HL-60/S4 treated with phorbol 12-myristate 13-acetate at 8.2 ng/mL for 4 days and 3 days (cell line): ENCODE measurements at regions not wholly inside any gene's neighbourhood (a gene's known extent, or its start where the extent isn't known, plus 50 kb on each side); places are given as distances from the start of the nearest gene placed in this dataset.
"Not testable (repeated sequence)": the region's sequence is repeated elsewhere in the genome, so short reads cannot be mapped to it uniquely, and the experiment has no call there.

Source experiments
- in situ Hi-C: fragments of 300-500 bp; cut with MboI; formaldehyde crosslinking; loops from 2 replicates; pipeline ENCODE4 v1.15.0; 2022; ENCODE audit warnings: low sequenced_read_pairs

DNA sequence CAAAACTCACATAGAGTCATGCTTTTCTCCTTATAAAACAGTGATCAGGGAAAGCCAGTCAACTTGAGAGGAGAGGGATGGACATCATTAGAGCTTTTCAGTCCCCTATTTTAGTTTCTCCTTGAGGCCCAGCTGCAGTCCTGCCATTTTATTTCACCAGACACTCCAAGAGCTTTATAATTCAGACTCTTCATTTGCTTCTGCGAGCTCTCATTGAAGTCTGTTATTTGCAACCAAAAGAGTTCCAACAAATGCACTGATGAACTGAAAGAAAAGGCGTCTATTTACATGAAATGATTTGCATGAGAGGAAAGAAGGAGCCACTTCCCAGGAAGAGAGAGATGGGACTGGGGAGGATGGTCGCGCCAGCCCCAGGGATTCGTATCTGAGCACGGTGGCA is 86.8 kb downstream of the NDUFA12 start:
- in situ Hi-C loops, result no loop called here

DNA sequence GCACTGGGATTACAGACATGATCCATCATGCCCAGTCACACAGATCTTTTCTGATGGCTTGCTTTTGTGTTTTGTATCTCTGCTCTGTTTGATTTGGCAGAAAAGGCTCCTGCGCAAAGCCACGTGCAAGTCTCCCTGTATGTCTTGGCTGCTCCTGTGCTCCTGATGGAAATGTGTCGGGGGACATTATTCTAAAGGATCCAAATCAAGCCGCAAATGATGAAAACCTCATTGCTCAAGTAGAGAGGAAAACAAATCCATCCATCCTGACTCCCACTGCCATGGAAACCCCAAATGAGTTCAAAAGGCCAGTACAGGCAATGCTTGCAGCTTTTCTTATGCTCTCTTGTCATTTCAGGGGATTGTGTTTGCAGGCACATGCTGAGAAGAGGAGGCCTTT is 93.8 kb downstream of the NDUFA12 start:
- in situ Hi-C loops, result no loop called here

DNA sequence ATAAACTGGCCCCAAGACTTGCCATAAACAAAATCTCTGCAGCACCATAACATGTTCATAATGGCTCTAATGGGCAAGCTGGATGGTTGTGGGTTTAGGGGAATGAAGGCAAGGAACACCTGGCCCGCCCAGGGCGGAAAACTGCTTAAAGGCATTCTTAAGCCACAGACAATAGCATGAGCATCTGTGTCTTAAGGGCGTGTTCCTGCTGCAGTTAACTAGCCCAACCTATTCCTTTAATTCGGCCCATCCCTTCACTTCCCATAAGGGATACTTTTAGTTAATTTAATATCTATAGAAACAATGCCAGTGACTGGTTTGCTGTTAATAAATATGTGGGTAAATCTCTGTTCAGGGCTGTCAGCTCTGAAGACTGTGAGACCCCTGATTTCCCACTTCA is 97.7 kb downstream of the NDUFA12 start:
- in situ Hi-C loops, result not testable (repeated sequence)

DNA sequence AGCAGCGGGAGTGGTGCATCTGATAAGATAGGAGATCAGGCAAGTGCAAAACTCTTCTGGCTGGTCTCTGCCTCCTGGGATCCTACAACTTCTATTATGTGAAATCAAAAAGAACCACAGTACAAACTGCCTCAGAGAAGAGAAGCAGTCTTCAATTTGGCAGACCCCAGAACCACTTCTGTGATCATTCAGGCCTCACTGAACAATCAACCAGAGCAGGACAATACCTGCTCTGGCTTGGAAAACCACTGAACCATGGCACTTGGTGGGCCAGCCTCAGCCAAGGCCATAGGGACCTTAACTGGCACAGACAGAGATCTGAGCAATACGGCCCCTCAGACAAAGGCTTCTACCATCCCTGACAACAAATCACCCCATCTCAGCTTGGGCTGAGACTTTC is 103.0 kb downstream of the NDUFA12 start:
- in situ Hi-C loops, result no loop called here

DNA sequence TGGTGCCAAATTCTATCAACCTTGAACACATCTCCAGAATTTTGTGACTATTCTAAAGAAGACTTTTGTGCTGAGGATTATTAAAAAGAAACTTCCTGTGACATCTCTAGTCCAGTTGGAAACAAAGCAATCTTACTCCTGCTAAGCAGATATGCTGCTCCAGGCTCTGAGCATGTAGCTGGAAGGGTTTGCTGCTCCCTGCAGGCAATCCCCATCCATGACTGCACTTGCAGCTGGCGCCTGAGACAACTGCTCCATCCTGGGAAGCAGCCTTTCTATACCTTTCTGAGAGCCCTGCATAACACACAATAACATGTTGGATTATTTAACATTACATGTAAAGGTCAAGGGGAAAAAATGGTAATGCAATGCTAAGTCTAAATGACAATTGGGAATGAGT is 105.1 kb downstream of the NDUFA12 start:
- in situ Hi-C loops, result no loop called here

DNA sequence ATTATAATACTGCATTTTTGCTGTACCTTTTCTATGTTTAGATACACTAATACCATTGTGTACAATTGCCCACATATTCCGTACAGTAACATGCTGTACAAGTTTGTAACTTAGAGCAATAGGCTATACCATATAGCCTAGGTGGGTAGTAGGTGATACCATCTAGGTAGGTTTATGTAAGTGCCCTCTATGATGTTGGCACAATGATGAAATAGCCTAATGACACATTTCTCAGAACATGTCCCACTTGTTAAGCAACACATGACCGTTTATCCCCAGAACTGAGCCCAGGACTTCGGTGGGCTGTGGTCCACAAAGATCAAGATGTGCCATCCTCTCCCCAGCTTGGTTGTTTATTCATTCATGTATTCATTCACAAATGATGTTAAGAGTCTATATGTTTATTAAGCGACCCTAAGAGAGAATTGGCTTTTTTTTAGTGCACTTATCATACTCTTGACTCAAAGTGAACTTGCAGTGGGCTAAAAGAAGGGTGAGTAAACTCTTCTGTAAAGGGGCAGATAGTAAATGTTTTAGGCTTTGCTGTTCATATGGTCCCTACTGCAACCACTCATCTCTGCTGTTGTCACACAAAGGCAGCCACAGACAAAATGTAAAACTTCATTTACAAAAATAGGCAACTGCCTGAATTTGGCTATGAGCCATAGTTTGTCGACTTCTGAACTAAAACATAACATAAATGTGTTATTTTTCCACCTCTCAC is 110.8 kb downstream of the NDUFA12 start:
- in situ Hi-C loops, result no loop called here

DNA sequence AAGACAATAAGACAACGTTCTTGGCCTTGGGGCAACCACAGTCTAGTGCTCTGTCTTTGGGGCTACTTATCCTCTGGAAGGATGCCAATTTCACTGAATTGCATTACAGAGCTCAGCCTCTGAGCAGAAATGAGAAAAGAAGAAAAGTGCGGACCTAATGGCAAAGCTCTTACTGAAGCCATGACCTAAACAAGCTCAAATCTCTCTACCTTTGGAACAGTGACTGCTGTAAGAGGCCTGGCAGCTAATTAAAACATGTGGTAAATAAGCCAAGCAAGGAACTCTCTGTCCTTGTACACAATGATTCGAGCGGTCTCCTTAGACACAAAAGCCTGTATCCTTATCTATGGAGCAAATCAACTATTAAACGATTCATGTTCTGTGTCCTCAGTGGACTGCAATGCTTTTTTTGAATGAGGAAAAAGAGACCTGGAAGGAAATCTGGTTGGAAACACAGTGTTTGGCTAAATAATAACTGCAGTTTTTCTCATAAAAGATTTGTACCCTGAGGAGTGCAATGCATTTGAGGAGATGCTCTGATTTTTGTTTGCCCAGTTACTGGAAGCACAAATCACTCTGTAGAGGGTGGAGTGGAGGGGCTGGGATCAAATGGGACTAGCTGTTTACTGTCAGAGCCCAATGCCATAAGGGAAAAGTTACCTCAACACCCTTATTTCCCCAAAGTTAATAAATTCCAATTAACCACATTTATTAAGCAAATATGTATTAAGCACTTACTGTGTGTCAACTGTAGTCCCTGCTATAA is 113.9 kb downstream of the NDUFA12 start:
- in situ Hi-C loops, result no loop called here

DNA sequence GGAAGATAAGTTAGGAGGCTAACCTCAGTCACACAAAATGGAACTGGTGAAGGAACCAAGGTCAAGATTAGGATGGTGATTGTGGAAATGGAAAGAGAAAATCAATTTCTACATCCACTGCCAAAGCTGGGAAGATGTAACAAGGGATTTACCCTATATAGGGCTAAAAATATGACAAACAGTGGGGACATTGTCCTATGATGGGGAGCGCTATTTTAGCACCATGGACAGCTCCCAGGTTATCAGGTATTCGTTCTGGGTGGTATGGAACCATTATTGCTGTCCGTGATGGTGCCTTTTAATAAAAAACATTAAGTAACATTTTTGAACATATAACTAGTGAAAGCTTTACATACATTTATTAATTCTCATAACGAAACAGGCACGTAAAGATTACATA is 124.0 kb downstream of the NDUFA12 start:
- in situ Hi-C loops, result no loop called here

DNA sequence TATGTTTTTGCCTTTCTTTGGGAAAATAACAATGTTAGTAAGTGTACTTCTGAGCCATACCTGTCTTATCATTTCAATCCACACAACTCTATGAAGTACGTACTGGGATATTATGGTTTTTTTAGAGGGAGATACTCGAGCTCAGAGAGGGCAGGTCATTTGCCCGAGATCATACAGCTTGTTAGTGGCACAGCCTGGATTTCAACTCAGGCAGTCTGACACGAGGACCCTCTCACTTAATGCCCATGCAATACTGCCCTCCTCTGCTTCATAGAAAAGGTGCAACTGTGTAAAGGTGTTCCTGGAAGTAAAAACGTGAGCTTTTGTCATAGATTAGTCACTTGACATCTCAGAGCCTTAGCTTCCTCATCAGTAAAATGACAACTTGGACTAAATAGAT is 128.0 kb downstream of the NDUFA12 start:
- in situ Hi-C loops, result no loop called here

DNA sequence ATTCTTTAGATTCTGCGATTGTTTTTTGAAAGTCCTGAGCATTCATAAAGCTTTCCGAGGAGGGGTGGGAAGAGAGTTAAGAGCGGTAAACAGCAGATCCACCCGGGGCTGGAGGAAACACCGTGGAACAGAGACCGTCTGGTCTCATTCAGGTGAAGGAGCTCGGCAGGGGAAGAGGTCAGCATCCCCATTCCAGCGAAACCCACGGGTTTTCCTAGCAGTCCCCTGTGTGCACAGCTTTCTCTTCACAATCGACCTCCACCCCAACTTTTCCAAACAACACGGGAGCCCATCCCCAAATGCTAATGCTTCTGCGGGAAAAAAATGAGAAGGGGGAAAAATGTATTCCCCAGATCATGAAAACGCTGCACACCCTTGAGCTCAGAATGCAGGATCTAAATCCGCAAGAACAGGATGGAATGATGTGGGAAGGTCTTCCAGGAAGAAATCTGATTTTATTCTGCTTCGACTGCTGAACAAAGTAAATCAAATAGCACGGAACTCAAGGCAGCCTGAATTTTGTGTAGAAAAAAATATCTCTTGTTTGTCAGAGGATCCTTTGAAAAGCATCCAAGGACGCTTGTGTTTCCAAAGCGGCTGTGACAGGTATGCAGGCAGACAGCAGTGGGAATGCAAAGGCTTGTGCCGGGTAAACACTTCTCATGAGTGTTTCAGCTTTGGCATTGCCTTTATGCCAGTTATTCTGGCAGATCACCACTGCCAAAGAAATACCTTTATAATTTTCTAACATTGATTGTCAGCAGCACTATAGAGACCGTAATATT is 128.8 kb downstream of the NDUFA12 start:
- in situ Hi-C loops, result no loop called here

DNA sequence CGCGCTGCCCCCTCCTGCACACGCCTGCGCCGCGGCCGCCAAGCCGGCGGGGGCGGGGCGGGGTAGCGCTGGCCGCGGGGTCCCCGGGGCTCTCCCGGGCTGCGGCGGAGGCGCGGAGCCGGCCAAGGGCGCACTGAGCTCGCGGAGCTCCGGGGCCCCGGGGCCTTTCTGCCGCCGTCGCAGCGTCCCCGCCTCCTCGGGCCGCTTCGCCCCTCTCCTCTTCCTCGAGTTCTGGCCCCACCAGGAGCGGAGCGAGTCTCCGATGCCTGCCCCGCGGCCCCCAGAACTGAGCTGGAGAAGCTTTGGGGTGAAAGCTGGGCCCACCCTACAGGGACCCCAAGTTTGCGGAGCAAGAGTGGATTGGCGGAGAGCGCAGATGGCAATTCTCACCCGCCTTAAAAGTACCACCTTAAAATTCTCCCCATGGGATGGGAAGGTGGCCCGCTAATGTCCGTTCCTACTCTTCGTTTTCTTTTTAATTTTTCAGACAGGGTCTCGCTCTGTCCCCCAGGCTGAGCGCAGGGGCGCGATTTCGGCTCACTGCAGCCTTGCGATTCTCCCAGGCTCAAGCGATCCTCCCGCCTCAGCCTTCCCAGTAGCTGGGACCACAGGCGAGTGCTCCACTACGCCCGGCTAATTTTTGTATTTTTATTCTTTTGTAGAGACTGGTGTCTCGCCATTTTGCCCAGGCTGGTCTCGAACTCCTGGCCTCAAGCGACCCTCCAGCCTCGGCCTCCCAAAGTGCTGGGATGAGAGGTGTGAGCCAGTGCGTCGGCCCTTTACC is 129.6 kb downstream of the NDUFA12 start:
- in situ Hi-C loops, result no loop called here

DNA sequence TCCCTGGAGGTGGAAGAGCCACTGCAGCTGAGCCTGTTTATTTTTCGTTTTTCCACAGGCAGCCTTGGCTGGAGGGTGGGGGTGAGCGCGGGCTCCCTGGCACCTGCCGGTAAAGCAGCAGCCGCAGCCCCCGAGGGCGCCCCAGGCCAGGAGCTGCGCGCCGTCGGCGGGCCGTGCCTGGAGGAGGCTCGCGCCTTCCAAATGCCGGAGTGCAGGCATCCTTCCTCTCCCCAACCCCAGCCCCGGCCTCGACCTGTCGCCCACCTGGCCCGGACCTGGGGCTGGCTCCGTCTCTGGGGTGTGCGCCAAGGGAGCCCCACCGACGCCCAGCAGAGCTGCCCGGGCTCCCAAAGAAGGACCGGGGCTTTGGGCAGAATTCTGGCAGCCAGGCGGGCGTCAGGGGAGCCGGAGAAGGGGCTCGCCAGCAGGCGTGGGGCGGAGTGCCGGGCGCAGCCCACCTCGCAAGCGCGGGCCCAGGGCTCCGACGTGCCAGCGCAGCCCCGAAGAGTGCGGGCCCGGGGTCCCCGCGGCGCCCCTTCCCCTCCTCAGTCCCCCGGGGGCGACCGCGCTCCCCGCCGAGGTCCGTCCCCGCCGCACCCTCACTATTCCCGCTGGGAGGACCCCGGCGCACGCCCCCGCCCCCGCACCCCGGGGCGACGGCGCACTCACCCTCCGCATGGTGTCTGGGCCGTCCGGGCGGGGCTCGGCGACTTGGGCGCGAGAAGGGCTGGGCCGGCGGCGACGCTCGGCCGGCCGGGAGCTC is 130.3 kb downstream of the NDUFA12 start:
- in situ Hi-C loops, result no loop called here

DNA sequence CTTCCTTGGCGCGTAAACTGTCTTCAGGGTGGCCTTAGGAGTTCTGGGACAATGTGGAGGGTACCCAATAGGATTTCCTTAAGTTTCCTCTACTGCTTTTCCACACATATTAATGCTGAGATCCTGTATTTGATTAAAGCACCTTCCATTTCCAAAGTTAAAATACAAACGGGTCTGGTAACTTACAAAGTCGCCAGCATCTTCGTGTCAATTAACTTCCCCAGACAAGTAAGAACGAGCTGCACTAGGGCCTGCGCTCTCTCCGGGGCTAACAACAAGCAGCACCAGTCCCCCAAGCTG is 130.9 kb downstream of the NDUFA12 start:
- in situ Hi-C loops, result no loop called here

DNA sequence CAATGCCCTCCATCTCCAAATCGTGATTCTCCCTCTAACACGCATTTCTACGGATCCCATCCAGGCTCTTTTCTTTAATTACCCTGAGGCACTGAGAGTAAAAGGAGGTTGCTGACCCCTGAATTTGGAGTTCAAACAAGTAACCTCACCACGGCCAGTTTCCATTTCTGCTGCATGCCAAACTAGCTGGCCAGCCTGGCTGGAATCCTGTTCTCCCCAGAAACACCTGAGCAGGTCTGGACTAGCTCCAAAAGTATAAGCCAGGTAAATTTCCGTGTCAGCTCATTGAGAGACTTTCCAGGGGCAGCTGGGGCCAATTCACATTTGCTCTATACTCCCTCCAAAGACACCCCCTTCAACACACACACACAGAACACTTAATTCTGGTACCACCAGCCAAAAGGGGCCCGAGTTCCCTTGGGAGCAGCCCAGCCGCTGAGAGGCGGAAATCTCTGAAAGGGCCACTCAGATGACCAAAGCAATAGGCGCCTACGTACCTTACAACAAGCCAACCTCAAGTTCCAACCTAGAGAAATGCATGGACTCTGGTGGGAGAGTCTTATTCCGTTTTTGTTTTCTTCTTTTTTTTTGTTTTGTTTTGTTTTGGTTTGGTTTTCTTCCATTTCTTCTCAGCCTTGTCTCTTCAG is 131.4 kb downstream of the NDUFA12 start:
- in situ Hi-C loops, result no loop called here

DNA sequence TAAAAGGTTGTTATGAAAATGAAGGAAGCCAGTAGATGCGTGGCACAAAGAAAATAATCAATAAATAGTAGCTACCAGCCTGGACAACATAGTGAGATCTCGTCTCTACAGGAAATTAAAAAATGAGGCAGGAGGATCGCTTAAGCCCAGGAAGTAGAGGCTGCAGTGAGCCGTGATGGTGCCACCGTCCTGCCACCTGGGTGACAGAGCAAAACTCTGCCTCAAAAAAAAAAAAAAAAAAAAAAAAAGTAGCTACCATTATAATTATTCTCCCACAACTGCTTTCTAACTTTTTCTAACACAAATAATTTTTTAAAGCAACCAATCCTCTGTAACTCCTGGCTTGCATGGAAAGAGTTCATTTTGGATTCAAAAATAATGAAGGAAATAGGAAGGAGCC is 133.0 kb downstream of the NDUFA12 start:
- in situ Hi-C loops, result no loop called here

DNA sequence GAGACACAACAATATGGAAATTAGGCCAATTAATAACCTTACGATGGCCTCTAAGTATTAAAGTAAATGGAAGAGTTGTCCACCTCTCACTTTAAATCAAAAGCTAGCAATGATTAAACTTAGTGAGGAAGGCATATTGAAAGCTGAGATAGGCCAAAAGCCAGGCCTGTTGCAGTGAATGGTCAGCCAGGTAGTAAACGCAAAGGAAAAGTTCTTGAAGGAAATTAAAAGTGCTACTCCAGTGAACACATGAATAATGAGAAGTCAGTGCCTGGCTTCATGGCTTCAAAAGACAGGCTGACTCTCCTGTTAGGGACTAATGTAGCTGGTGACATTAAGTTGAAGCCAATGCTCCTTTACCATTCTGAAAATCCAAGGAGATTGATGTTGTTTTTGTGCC is 135.3 kb downstream of the NDUFA12 start:
- in situ Hi-C loops, result no loop called here

DNA sequence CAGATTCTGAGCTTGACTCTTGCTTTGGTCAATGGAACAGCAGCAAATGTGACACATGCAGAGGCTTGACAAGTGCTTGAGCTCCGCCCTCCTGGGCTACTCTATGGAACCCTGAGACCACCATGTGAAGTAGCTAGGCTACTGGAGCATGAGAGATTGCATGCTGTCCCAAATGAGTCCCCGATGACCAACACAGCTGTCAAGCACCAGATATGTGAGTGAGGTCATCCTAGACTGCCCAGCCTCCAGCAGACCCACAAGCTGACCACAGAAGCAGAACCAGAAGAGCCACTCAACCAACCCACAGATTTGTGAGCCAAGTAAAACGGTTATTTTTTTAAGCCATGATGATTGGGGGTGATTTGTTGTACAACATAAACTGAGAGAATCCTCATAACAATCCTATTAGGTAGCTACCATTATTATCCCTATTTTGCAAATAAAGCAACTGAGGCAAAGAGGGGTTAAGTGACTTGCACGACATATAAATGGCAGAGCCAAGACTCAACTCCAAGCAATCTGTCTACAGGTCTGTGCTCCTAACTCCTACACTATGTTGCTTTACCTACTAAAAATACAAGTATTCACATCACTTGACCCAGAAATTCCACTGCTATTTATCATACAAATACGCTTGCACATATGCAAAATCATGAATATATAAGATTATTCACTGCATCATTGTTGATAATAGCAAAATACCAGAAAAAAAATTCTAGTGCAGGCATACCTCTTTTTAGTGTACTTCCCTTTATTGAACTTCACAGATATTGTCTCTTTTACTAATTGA is 136.2 kb downstream of the NDUFA12 start:
- in situ Hi-C loops, result no loop called here

DNA sequence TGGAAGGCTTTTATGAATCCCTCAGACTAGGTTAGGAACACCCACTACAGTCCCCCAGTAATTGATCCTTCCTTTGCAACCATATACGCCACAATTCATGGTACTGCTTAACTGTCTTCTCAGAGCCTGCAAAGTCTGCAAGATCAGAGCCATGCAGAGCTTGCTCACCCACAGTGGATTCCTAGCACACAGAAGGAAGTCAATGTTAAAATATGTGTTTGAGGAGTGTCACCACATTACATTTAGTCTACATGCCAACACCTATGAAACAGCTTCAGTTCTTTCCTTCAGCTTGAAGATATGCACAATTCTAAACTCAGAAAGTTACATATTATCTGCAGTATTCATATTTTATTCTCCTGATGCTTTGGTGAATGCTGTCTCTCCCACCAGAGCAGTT is 138.5 kb downstream of the NDUFA12 start:
- in situ Hi-C loops, result no loop called here

DNA sequence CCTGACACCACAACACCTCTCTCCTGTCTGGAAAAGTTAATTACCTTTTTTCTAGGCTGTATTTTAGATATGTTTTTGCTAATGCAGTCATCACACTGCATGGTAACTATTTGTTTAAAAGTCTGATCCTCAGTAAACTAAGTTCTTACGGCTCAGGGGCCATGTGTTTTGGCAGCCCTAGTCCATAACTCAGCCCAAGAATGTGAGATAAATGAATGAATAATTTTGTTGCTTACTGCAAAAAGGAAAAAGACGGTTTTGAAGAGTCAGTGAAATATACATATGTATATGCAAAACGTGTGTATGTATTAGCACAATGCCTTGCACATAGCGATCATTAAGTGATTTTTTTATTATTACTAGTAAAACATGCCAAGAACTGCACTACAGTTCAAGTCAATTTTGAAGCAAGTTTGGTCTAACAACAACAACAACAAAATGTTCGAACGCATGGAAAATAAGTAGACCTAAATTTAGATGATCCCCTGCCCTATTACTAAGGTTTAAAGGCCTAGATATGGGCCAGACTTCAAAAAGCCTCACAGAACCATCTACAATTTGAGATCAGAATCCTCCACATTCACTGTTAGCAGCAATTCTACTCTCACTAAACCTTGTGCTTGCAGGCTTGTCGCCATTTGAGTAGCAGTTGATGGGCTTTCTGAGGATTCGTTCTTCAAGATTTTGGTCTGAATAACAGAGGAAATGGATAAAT is 140.0 kb downstream of the NDUFA12 start:
- in situ Hi-C loops, result no loop called here
